NCI-H146 treated with DMSO at 0.1 percent for 48 hours (cell line): ENCODE measurements at regions not wholly inside any gene's neighbourhood (a gene's known extent, or its start where the extent isn't known, plus 50 kb on each side); places are given as distances from the start of the nearest gene placed in this dataset.

Source experiments
- DNase-seq: peaks from one replicate; lab custom pipeline; 2025; ENCODE audit not compliant: unreplicated experiment; lab: John Stamatoyannopoulos, UW

DNA sequence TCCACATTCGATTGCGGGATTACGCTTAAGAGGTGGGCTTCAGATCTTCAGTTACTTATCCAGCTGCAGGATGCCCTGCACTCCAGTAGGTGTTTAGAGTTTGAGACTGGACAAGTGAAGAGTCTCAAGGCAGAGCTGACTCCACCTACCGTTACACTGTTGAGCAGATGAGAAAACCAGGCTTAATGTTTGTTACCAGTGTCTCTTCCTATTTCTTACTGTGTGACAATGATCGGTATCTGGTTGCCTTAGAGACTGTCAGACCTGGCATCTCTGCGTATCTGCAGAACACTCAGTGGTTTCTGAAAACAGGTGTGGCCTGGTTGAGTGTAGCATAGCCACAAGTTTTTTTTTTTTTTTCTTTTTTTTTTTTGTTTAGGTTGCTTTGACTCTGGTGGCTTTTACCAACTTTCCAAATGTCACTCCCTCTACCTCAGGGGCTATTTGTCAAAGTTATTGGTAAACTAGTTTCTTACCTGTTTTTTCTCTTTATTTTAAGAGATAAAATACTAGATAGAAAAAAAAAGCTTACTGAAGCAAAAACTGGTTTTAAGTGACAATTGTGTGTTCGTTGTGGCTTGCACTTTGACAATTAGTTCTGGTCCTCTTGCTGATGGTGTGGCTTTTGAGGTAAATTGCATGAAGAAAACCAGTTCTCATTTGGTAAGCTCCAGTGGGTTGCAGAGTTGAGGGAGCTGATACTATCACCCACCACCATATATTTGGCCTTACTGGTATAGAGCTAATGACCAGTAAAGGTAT, 284.8 kb downstream of the ETS1 start:
- no peak for DNase-seq

- DNase-seq = no peak
These were observed 285.6 kb downstream of the ETS1 start for GRCh38 chr11:128301756-128302155.

- no peak for DNase-seq
These were observed 286.6 kb downstream of the ETS1 start for GRCh38 chr11:128300785-128301184.

GRCh38 chr11:128299132-128299726, 288.1 kb downstream of the ETS1 start:
- DNase-seq = peak; percentile 13

- no peak for DNase-seq
These were observed 289.1 kb downstream of the ETS1 start for GRCh38 chr11:128298271-128298670.

GRCh38 chr11:128297805-128298204, 289.6 kb downstream of the ETS1 start:
- DNase-seq = no peak

- DNase-seq = peak; percentile 98
These were observed 290.2 kb downstream of the ETS1 start for GRCh38 chr11:128297091-128297651.

DNA sequence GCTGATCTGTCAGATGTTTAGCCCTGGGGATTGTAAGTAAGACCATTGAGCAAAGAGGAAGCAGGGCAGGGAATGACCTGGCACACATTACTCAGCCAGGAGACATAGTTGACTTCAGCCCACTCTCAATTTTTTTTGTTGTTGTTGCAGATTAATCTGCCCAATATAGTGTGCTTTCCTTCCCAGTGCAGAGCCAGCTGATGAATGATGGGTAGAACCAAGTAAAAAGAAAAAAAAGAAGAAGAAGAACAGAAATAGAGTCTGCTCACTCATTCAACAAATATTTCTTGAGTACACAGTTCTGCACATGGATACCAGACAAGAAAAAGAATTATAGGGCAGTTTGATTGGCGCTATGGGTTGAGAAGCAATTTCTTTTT, 292.7 kb downstream of the ETS1 start:
- DNase-seq = no peak

DNA sequence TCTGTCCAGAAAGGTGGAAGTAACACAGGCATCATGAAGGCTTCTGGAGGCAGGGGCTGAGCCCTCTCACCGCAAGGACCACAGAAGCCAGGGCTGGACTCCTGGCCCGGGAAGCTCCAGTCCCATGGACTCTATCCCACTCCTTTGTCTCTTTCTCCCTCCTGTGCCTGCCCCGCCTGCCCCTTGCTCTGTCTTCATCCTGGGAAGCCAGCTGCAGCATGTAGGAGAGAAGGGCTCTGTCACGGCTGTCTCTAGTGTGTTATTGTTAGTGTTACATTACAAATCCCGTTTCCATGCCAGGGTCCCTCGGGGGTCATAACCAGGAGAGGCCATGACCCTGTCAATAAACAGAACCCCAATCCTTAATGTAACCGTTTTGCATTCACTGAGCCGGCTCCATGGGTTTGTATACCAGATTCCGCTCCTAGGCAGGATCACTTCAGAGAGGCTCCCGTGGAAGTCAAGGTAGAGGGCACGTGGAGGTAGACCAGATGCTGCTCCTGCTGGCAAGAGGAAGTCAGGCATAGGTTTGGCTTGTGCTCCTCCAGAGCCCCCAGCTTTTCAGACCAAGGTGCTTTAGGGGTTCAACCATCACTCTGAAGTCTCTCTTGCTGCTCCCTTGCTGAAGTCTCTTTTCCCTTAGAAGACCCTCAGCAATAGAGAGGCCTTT, 293.2 kb downstream of the ETS1 start:
- DNase-seq = no peak

GRCh38 chr11:128291835-128292234, 295.5 kb downstream of the ETS1 start:
- no peak for DNase-seq

- no peak for DNase-seq
These were observed 296.4 kb downstream of the ETS1 start for GRCh38 chr11:128291007-128291406.

DNA sequence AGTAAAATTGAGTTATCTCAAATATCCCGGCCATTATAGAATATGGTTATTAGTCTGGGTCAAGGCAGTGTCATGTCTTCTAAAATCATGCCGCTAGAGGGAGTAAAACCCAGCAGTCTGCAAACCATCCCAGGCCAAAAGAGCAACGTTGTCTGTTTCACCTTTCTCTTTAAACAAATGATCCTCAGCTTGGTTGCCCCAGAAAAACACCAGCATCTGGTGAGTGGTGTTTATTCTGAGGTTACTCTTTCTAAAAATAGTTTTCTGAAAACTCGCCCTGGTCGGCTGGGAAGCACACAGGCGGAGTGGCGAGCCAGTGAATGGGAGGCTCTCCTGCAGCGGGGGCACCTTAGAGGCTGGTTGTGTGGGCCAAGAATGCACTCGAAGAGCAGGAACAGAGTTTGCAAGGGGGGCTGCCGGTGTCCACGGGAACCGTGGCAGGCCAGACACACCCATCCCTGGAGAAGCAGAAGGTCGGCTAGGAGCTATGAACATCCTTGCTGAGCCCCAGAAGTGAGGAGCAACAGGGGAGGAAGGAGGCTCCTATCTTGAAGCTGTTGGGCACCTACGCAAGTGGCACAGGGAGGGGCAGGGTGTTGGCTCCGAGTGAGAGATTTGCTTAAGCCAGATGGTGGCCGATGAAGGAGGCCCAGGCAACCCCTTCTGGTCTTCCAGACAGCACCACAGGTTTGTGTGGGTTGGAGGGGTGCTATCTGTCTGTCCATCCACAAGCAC, 297.1 kb downstream of the ETS1 start:
- DNase-seq = peak; percentile 83

GRCh38 chr11:128289048-128289447, 298.3 kb downstream of the ETS1 start:
- no peak for DNase-seq

- DNase-seq = no peak
These were observed 299.0 kb downstream of the ETS1 start for GRCh38 chr11:128288368-128288767.

DNA sequence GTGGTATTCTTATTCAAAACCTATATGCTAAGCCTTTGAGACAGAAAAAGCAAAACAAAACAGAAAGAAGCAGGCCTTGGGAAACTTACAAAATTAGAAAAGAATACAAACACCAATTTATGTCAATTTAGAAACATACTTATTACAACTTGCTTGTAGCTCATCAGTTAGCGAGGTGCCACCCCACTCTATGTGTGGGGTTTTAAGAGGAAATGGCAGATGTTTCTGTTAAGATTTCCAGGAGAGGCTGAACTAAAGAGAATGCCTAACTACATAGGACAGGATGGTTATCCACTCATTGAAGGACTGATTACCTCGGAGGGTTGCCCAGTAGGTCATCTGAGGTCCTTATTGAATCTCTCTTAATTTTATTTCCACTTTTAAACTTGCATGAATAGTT, 302.0 kb downstream of the ETS1 start:
- DNase-seq = no peak

- no peak for DNase-seq
These were observed 302.7 kb downstream of the ETS1 start for GRCh38 chr11:128284634-128285033.

- no peak for DNase-seq
These were observed 303.9 kb downstream of the ETS1 start for GRCh38 chr11:128283451-128283850.

- no peak for DNase-seq
These were observed 305.3 kb downstream of the ETS1 start for GRCh38 chr11:128282053-128282452.

DNA sequence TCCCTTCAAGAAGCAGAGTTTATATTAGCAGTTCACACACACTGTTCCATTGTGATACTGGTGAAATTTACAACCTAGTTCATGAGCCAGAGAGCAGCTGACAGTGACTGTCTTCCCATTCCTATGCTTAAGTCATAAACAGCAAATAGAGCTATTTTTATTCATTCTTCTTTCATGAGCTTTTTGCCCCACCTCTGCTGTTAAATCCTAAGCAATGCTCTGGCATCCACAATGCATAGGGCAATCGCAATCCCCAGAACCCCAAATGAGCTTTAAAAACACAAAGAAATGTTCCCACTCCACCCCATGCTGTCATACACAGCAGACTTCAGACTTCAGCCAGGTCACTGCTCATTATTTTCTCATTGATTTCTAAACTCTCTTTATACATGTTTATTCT, 307.5 kb downstream of the ETS1 start:
- DNase-seq = no peak

- no peak for DNase-seq
These were observed 313.6 kb downstream of the ETS1 start for GRCh38 chr11:128273736-128274135.

- no peak for DNase-seq
These were observed 316.0 kb downstream of the ETS1 start for GRCh38 chr11:128271401-128271800.
